ENCODE measurements at regions not wholly inside any gene's neighbourhood (a gene's known extent, or its start where the extent isn't known, plus 50 kb on each side); places are given as distances from the start of the nearest gene placed in this dataset.

- FAIRE-seq = peak; percentile 10
- Histone ChIP-seq H3K27me3 (ENCODE audit: control insufficient read depth in 3 of 3, insufficient read depth in 3 of 3, low read length in 3 of 3) (no peaks in the 10 kb centered on the region), H3K27ac (ENCODE audit: low read depth in 1 of 3, low read length in 2 of 3) (peak overlapping the region in 1 of 3 donors; percentile 67), H3K9me3 (ENCODE audit: control insufficient read depth in 2 of 2, insufficient read depth in 1 of 2, low read depth in 1 of 2, low read length in 1 of 2) (no peaks in the 10 kb centered on the region), H3K4me3 (ENCODE audit: low read depth in 1 of 3, low read length in 3 of 3) (no peak overlapping the region), H3K36me3 (ENCODE audit: control insufficient read depth in 3 of 3, insufficient read depth in 2 of 3, low read depth in 1 of 3, low read length in 3 of 3) (no peaks in the 10 kb centered on the region), H3K4me1 (ENCODE audit: control insufficient read depth in 3 of 3, insufficient read depth in 2 of 3, low read depth in 1 of 3, low read length in 2 of 3) (peaks cover 0 to 30% (median 0%) of the 10 kb centered on the region in 3 donors)
- DNase-seq = no peak
- WGBS, 3 donors = 47 to 58% (median 50%) methylated on average over 3 of the region's 3 CpGs
These were observed 81.3 kb downstream of the PPP1R2C start for GRCh38 chrX:42696536-42697124.

- Histone ChIP-seq H3K36me3 (ENCODE audit: control insufficient read depth in 3 of 3, insufficient read depth in 2 of 3, low read depth in 1 of 3, low read length in 3 of 3) (no peaks in the 10 kb centered on the region), H3K27me3 (ENCODE audit: control insufficient read depth in 3 of 3, insufficient read depth in 3 of 3, low read length in 3 of 3) (no peaks in the 10 kb centered on the region), H3K9me3 (ENCODE audit: control insufficient read depth in 2 of 2, insufficient read depth in 1 of 2, low read depth in 1 of 2, low read length in 1 of 2) (no peaks in the 10 kb centered on the region), H3K4me1 (ENCODE audit: control insufficient read depth in 3 of 3, insufficient read depth in 2 of 3, low read depth in 1 of 3, low read length in 2 of 3) (peaks cover 0 to 30% (median 0%) of the 10 kb centered on the region in 3 donors), H3K4me3 (ENCODE audit: low read depth in 1 of 3, low read length in 3 of 3) (no peak overlapping the region), H3K27ac (ENCODE audit: low read depth in 1 of 3, low read length in 2 of 3) (no peak overlapping the region)
- DNase-seq = no peak
- WGBS, 3 donors = 64 to 77% (median 72%) methylated on average over 4 of the region's 4 CpGs
- no peak for FAIRE-seq
These were observed 82.1 kb downstream of the PPP1R2C start for GRCh38 chrX:42695800-42696358.

GRCh38 chrX:42694260-42694815 is 83.6 kb downstream of the PPP1R2C start:
- H3K4me3 ChIP-seq (ENCODE audit: low read depth in 1 of 3, low read length in 3 of 3) = no peak overlapping the region
- H3K4me1 ChIP-seq (ENCODE audit: control insufficient read depth in 3 of 3, insufficient read depth in 2 of 3, low read depth in 1 of 3, low read length in 2 of 3) = peaks cover 0 to 28% (median 0%) of the 10 kb centered on the region in 3 donors
- WGBS, 3 donors = 64 to 90% (median 65%) methylated on average over 1 of the region's 1 CpG
- H3K27me3 ChIP-seq (ENCODE audit: control insufficient read depth in 3 of 3, insufficient read depth in 3 of 3, low read length in 3 of 3) = no peaks in the 10 kb centered on the region
- no peak for FAIRE-seq
- H3K9me3 ChIP-seq (ENCODE audit: control insufficient read depth in 2 of 2, insufficient read depth in 1 of 2, low read depth in 1 of 2, low read length in 1 of 2) = no peaks in the 10 kb centered on the region
- H3K27ac ChIP-seq (ENCODE audit: low read depth in 1 of 3, low read length in 2 of 3) = no peak overlapping the region
- H3K36me3 ChIP-seq (ENCODE audit: control insufficient read depth in 3 of 3, insufficient read depth in 2 of 3, low read depth in 1 of 3, low read length in 3 of 3) = no peaks in the 10 kb centered on the region
- no peak for DNase-seq

GRCh38 chrX:42691196-42691595 is 86.8 kb downstream of the PPP1R2C start:
- DNase-seq = no peak
- Histone ChIP-seq H3K36me3 (ENCODE audit: control insufficient read depth in 3 of 3, insufficient read depth in 2 of 3, low read depth in 1 of 3, low read length in 3 of 3) (no peaks in the 10 kb centered on the region), H3K27me3 (ENCODE audit: control insufficient read depth in 3 of 3, insufficient read depth in 3 of 3, low read length in 3 of 3) (no peaks in the 10 kb centered on the region), H3K9me3 (ENCODE audit: control insufficient read depth in 2 of 2, insufficient read depth in 1 of 2, low read depth in 1 of 2, low read length in 1 of 2) (no peaks in the 10 kb centered on the region), H3K4me1 (ENCODE audit: control insufficient read depth in 3 of 3, insufficient read depth in 2 of 3, low read depth in 1 of 3, low read length in 2 of 3) (peaks cover 0 to 7% (median 0%) of the 10 kb centered on the region in 3 donors), H3K4me3 (ENCODE audit: low read depth in 1 of 3, low read length in 3 of 3) (no peak overlapping the region), H3K27ac (ENCODE audit: low read depth in 1 of 3, low read length in 2 of 3) (no peak overlapping the region)
- 35 to 75% (median 61%) methylated on average over 1 of the region's 1 CpG for WGBS, 3 donors
- no peak for FAIRE-seq

- FAIRE-seq = no peak
- Histone ChIP-seq H3K27me3 (ENCODE audit: control insufficient read depth in 3 of 3, insufficient read depth in 3 of 3, low read length in 3 of 3) (no peaks in the 10 kb centered on the region), H3K4me3 (ENCODE audit: low read depth in 1 of 3, low read length in 3 of 3) (no peak overlapping the region), H3K27ac (ENCODE audit: low read depth in 1 of 3, low read length in 2 of 3) (no peak overlapping the region), H3K4me1 (ENCODE audit: control insufficient read depth in 3 of 3, insufficient read depth in 2 of 3, low read depth in 1 of 3, low read length in 2 of 3) (peaks cover 0 to 4% (median 0%) of the 10 kb centered on the region in 3 donors), H3K36me3 (ENCODE audit: control insufficient read depth in 3 of 3, insufficient read depth in 2 of 3, low read depth in 1 of 3, low read length in 3 of 3) (no peaks in the 10 kb centered on the region), H3K9me3 (ENCODE audit: control insufficient read depth in 2 of 2, insufficient read depth in 1 of 2, low read depth in 1 of 2, low read length in 1 of 2) (no peaks in the 10 kb centered on the region)
- DNase-seq = no peak
- WGBS, 3 donors = 78 to 91% (median 81%) methylated on average over 2 of the region's 2 CpGs
These were observed 91.3 kb downstream of the PPP1R2C start for GRCh38 chrX:42686706-42687105.

GRCh38 chrX:42686296-42686695 is 91.7 kb downstream of the PPP1R2C start:
- 46 to 86% (median 58%) methylated on average over 1 of the region's 1 CpG for WGBS, 3 donors
- Histone ChIP-seq H3K27ac (ENCODE audit: low read depth in 1 of 3, low read length in 2 of 3) (no peak overlapping the region), H3K9me3 (ENCODE audit: control insufficient read depth in 2 of 2, insufficient read depth in 1 of 2, low read depth in 1 of 2, low read length in 1 of 2) (no peaks in the 10 kb centered on the region), H3K36me3 (ENCODE audit: control insufficient read depth in 3 of 3, insufficient read depth in 2 of 3, low read depth in 1 of 3, low read length in 3 of 3) (no peaks in the 10 kb centered on the region), H3K4me3 (ENCODE audit: low read depth in 1 of 3, low read length in 3 of 3) (no peak overlapping the region), H3K4me1 (ENCODE audit: control insufficient read depth in 3 of 3, insufficient read depth in 2 of 3, low read depth in 1 of 3, low read length in 2 of 3) (peaks cover 0 to 6% (median 0%) of the 10 kb centered on the region in 3 donors), H3K27me3 (ENCODE audit: control insufficient read depth in 3 of 3, insufficient read depth in 3 of 3, low read length in 3 of 3) (no peaks in the 10 kb centered on the region)
- DNase-seq = no peak
- FAIRE-seq = no peak

- H3K27me3 ChIP-seq (ENCODE audit: control insufficient read depth in 3 of 3, insufficient read depth in 3 of 3, low read length in 3 of 3) = no peaks in the 10 kb centered on the region
- peaks cover 0 to 6% (median 0%) of the 10 kb centered on the region in 3 donors for H3K4me1 ChIP-seq (ENCODE audit: control insufficient read depth in 3 of 3, insufficient read depth in 2 of 3, low read depth in 1 of 3, low read length in 2 of 3)
- DNase-seq (no peak), FAIRE-seq (no peak)
- no peaks in the 10 kb centered on the region for H3K36me3 ChIP-seq (ENCODE audit: control insufficient read depth in 3 of 3, insufficient read depth in 2 of 3, low read depth in 1 of 3, low read length in 3 of 3)
- H3K4me3 ChIP-seq (ENCODE audit: low read depth in 1 of 3, low read length in 3 of 3) = no peak overlapping the region
- no peak overlapping the region for H3K27ac ChIP-seq (ENCODE audit: low read depth in 1 of 3, low read length in 2 of 3)
- 81 to 95% (median 93%) methylated on average over 2 of the region's 2 CpGs for WGBS, 3 donors
- H3K9me3 ChIP-seq (ENCODE audit: control insufficient read depth in 2 of 2, insufficient read depth in 1 of 2, low read depth in 1 of 2, low read length in 1 of 2) = no peaks in the 10 kb centered on the region
These were observed 93.9 kb downstream of the PPP1R2C start for GRCh38 chrX:42684065-42684464.

GRCh38 chrX:42680666-42681065 is 97.3 kb downstream of the PPP1R2C start:
- H3K4me3 ChIP-seq (ENCODE audit: low read depth in 1 of 3, low read length in 3 of 3) = no peak overlapping the region
- WGBS, 3 donors = 33 to 56% (median 34%) methylated on average over 2 of the region's 2 CpGs
- H3K27me3 ChIP-seq (ENCODE audit: control insufficient read depth in 3 of 3, insufficient read depth in 3 of 3, low read length in 3 of 3) = no peaks in the 10 kb centered on the region
- no peaks in the 10 kb centered on the region for H3K9me3 ChIP-seq (ENCODE audit: control insufficient read depth in 2 of 2, insufficient read depth in 1 of 2, low read depth in 1 of 2, low read length in 1 of 2)
- no peaks in the 10 kb centered on the region for H3K36me3 ChIP-seq (ENCODE audit: control insufficient read depth in 3 of 3, insufficient read depth in 2 of 3, low read depth in 1 of 3, low read length in 3 of 3)
- DNase-seq (peak in 1 of 2 donors; percentile 32), FAIRE-seq (no peak)
- peaks cover 0 to 6% (median 0%) of the 10 kb centered on the region in 3 donors for H3K4me1 ChIP-seq (ENCODE audit: control insufficient read depth in 3 of 3, insufficient read depth in 2 of 3, low read depth in 1 of 3, low read length in 2 of 3)
- peak overlapping the region in 1 of 3 donors; percentile 67 for H3K27ac ChIP-seq (ENCODE audit: low read depth in 1 of 3, low read length in 2 of 3)
